Esophagus mucosa (tissue), 1 donor: ENCODE measurements at regions not wholly inside any gene's neighbourhood (a gene's known extent, or its start where the extent isn't known, plus 50 kb on each side); places are given as distances from the start of the nearest gene placed in this dataset.

ENCODE experiments used
- ATAC-seq: fragments of 200-7000 bp; cut with Tn5 transposase; one replicate; pipeline ENCODE4 v1.9.1; 2020
- donor health status: DM: yes; HTN: yes; CAD: no.

DNA sequence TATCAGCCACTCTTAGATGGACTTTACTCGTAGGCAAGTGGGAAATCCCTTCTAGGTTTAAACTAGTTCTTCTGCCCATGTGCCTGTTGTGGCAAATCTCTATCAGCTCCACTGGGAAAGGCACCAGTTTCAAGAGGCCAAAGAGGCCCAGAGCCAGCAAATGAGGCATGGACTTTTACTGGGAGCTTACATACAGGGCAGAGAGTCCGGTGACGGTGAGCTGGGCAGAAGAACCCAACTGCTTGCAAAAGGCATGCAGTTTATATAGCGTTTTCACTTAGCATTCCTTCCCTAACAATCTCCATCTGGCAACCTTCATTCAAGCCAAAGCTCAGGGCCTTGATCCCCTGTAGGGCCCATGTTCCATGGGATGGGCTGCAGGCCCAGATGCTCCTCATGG is 93.0 kb upstream of the C3orf80 start:
- no peak for ATAC-seq

DNA sequence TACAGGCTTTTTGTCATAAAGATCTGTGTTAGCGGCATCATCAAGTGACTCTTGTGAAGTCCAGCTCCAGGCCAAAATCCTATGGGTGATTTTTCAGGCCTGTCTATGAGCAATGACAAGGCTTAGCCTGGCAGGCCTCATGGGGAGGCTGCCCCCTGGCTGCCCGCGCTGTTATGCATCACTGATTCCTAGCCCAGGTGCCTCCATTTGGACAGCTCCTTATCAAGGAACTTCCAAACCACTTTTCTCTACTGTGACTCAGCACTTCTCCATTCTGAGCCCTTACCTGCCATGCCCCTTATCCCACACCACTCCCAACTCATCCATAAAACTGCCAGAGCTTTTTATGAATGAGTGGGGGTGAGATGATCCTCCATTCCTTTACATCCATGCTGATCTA is 91.5 kb upstream of the C3orf80 start:
- ATAC-seq = no peak

DNA sequence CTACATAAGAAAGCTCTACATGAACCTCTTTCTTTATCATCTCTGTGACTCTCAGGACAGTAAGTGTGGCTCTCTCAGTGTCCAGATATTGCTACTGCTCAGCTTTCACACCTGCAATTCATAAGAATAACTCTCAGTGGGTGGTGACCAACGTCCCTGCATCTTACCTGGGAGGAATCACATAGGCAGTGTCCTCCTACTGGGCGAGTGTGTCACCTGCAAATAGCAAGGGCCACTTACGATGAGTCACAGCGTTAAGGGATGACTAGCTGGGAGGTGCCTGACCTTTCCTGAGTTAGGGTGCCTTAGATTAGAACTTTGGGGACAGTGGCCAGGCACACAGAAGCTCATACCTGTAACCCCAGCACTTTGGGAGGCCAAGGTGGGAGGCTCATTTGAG is 90.8 kb upstream of the C3orf80 start:
- ATAC-seq = peak; percentile 91

DNA sequence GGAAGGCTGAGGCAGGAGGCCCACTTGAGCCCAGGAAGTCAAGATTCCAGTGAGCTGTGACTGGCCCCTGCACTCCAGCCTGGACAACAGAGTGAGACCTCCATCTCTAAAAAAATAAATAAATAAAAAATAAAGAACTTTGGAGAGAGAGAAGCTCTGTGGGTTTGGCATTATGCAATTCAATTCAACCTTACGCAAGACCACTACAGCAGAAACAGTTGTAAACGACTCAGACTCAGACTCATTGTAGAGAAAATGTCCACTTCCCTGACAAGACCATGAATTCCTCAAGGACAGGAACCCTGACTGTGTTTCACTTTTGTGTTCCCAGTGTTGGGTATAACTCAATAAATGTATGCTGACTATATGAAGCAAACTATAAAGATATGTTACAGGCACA is 90.3 kb upstream of the C3orf80 start:
- no peak for ATAC-seq

DNA sequence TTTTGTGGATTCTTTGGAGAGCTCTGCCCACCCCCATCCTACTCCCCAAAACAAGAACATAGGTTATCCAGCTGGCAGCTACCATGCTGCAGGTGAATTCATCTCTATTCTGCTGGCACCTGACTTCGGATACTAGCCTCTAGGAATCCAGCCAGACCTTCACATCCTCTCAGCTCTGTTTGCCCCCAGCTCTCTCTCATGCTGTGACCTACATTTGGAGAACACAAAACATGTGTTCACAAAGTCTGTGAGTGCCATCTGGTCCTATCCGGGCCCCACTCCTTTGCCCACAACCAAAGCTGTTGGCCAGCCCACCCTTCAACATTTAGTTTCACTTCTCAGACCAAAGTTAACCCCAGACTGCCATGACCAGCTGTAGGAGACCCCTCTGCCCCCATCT is 89.4 kb upstream of the C3orf80 start:
- no peak for ATAC-seq

DNA sequence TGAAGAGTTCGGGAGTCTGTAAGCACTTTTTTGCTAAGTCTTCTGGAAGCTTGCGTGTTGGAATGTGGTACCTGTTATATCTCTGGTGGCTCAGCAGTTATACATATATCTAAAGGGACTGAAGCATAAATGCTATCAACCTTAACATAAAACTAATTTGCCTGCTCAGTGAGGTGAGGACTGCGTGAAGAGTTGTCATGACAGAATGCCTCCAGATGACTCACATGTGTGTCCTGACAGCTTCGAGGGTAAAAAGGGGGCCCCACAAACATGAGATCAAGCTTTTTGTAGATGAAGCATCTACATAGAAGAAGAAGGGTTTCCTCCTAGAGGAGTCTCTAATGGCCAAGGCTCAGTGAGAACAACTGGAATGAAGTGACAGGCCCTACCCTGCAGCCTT is 88.8 kb upstream of the C3orf80 start:
- ATAC-seq = no peak

DNA sequence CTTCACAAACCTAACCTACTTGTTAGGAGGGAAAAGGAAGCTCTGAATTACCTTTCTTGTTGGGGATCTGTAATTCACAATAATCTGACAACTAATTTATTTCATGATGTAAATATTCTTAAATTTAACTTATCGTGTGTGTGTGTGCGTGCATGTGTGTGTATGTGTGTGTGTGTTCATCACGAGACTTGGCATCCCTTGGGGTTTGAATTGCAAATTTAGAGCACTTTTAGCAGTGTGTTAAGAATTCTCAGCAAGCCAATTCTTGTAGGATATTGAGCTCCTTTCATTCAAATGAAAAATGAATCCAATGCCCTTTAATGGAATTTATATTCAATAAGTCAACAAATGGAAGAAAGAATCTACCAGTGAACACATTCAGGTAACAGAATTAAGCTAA is 85.9 kb upstream of the C3orf80 start:
- ATAC-seq = no peak

DNA sequence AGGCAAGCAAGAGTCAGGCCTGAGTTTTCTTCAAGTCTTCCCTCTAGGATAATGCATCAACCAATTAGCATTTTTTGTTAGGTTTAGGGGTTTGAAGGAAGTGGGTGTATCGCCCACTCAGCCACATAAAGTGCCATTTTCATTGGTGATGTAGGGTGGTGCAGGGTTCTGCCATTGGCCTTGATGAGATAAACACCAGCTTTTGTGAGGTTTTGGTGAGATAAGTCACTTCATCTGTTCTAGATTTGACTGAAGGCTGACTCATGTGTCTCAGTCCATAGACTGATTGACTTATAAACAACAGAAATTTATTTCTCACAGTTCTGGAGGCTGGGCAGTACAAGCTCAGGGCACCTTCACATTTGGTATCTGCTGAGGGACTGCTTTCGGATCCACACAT is 84.5 kb upstream of the C3orf80 start:
- no peak for ATAC-seq

DNA sequence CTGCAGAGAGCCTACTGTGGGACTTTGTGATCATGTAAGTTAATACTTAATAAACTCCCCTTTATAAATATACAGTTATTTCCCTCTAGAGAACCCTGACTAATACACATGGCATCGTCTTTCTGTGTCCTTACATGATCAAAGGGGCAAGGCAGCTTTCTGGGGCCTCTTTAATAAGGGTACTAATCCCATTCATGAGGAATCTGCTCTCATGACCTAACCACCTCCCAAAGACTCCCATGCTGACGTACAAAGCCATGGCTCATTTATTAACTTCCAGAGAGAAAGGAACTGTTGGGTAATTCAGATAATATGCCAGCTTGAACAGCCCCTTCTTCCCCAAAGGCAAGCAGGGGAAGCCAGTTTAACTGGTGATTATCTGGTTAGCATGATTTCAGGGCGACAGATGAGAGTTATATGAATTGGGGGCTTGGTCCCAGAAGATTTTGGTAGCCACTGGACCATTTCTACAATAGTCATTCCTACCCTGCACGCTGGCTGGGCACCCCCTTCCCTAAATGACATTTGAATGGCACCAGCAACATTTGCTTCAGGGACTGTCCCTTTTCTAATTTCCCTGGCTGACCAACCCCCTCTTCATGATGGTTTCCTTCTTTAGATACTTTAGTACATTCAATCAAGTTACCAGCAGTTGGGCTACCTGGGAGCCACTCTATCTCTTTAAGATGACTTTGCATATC is 83.6 kb upstream of the C3orf80 start:
- ATAC-seq = no peak

DNA sequence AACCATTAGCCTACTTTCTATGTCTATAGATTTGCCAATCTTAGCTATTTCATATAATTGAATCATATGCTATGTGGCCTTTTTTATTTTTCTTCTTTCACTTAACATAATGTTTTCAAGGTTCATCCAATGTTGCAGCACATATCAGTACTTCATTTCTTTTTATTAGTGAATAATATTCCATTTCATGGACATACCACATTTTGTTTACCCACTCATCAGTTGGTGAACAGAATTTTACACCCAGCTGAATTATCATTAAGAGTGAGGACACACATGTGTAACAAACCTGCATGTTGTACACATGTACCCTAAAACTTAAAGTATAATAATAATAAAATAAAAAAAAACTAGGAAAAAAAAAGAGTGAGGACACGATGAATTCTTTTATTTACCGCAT is 81.7 kb upstream of the C3orf80 start:
- no peak for ATAC-seq

DNA sequence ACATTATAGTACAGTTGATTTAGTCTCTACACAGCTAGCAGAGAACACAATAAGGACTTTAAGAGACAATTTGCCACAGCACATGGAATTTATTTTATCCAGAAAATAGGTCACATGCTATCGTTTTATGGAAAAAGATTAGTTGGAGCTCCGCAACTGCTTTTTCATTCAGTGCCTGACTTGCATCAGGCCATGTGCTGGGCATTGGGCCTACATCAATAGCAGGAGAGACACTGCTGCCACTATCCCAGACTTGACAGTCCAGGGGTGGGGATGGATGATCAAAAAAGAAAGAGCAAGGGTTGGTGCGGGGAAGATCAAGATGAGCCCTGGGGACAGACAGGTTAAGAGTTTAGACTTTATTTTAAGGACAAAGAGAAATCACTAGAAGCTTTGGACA is 75.2 kb upstream of the C3orf80 start:
- ATAC-seq = no peak

DNA sequence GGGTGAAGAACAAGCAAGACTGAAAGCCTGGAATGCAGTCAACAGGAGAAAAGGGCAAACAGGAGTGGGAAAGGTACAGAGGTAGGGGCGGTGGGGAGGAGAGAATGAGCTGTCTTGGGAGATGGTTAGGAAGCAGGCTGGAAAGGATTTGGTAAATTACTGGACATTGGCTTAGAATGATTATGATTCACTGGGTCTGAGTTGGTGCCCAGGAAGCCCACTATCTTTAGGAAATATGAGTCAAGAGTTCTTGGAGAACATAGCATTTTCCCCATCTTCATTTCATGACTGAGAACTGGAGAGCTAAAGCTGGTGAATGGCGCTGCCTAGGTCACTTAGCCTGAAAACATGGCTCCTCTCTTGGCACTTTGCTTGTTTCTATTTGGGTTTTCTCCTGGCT is 74.7 kb upstream of the C3orf80 start:
- no peak for ATAC-seq

DNA sequence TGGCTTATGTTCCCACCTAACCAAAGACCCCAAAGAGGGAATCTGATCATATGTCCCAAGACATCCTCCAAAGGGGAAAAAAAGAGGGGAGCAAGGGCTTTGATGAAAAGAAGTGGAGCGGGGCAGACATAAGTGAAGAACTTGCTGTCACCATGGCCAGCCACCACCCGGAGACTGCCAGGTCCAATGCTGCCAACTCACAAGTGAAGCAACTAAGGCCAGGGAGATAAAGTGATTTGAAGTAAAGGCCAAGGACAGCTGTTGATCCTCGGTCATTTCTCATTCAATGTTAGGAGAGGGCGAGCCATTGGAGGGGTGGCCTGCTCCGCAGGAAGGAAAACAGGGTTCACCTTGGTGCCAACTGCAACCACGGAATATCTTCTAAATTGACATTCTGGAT is 72.6 kb upstream of the C3orf80 start:
- no peak for ATAC-seq

DNA sequence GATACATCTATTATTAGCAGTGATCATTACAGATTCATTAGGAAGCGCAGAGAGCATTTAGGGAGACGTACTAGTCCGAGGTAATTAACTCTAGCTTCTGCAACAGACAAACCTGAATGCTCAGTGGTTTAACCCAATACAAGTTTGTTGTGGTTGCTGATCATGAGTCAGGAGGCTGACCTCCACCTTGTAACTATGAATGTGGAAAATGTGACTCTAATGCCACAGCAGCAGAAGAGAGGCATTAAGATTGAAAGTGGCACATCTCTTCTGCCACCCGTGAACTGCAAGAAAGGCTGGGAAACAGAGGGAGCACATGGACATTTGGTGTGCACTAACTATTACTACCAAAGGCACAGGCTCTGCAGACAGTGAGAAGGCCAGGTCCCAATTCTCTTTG is 71.2 kb upstream of the C3orf80 start:
- no peak for ATAC-seq

DNA sequence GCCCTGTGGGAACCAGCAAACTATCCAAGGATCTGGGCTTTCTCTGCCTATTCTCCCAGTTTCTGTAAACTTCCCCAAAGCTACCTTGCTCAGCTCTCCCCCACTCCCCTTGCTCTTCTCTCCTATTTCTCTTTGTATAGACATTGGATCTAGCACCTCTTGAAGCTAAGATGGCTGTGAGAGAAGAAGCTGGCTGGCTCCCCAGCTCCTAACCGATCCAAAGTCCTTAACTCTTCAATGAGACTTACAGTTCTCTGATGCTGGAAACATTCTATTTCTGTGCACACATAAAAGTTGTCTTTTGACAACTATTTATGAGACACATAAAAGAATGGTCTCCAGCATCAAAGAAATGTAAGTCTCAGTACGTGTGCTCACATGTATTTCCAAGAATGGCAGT is 70.6 kb upstream of the C3orf80 start:
- ATAC-seq = no peak

DNA sequence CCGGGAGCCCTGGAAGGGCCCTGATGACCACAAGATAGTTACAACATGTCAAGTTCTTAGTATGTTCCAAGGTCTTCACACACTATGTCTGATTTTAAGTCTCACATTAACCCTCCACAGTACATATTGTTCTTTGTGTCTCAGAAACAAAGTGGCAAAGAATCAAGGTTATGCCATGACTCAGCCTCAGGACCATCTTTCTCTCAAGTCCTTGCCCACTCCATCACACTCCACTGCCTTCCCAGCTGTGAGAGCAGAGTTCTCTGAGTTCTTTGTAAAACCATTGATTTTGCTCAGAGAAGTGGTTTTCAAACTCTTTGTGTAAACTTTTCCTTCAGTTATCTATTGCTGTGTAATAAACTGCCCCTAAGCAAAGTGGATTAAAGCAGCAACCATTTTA is 67.9 kb upstream of the C3orf80 start:
- ATAC-seq = no peak

DNA sequence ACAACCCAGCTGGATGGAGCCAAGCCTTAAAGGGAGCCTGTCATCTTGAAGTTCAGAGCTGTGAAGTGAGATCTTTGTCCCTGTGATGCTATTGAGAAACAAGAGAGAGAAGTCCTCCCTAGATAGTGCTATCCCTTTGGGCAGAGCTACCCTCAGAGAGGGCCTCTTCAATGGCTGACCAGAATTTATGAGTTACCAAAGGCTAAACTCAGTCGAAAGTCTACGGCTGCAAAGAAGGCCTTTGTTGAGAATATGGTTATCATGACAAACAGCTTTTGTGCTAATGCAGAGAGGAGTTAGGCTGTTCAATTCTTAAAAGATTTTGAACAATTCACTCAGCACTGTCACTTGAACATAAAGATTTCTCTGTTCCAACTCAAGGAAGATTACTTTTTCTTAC is 65.9 kb upstream of the C3orf80 start:
- ATAC-seq = no peak

DNA sequence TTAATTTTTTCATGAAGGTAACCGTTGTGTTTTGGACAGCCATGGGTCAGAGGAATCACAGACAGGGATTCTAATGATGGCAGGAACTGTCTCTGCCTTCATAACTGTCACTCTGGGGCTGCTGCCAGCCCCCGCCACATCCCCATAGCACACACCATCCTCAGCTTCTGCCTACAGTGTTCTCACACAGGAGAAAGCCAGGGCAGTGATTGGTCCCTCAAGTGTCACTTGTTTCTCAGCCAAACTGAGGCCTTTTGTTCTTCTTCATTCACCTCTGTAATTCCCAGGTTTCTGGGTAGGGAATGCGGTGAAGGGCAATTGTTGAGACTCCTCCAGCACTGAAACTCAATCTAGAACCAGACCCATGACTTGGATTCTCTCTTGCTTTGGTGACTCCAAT is 65.4 kb upstream of the C3orf80 start:
- ATAC-seq = no peak

DNA sequence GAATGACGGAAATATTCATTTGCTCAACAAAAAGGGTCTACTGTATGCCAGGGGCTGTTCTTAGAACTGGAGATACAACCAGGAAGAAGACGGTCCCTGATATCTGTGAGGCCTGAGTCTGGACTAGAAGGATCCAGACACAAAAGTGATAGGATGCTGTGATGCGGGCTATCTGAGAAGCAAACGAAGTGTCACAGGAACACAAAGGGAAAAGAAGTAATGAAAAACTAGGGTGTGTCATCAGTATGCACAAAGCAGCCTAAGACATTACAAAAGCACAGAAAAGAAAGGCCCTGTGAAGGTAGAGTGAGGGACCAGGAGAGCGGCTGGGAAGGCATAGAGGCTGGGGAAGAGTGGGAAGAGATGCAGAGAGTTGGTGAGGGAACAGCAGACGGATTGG is 63.3 kb upstream of the C3orf80 start:
- ATAC-seq = no peak

DNA sequence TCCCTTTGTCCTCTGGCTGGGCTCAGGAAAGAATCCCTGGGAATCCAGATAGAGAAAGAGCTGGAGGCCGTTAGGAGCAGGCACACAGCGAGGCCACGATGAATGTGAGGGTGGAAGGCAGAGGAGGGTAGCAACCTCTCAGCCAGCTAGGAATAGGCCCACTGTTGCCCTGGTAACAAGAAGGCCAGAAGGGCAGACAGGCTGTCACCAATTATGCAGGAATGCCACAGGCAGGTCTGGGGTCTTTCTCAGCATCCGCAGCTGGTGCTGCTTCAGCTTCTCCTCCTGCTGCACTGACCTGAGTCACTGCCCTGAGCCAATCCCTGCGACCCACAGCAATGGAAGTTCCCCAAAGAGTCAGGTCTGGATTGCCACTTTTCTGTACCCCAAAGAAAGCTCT is 62.8 kb upstream of the C3orf80 start:
- ATAC-seq = no peak

DNA sequence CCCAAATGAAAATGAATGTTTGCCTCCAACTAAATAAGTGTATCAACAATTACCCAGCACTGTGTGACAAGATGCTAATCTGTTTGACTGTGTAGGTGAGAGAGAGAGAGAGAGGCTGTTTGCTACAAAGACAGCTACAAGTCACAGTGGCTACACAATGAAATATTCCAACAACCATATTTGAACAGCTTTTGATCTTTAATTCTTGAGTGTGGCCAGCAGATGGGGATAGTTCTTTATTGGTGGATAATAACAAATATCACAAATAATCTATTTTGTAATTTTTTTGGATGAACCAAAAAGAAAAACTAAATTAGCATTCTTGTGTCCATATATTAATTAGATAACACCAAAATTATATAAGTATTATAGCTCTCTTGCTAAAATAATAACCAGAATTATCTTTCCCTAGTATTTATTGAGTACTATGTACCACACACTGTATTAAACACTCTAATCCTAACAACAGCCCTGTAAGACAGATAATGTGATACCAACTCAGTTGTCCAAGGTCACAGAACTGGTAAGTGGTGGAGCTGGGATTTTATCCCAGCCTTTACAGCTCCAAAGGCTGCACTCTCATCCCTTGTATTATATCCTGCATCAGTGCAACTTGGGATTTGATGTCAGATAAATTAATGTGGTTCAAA is 61.9 kb upstream of the C3orf80 start:
- ATAC-seq = no peak

DNA sequence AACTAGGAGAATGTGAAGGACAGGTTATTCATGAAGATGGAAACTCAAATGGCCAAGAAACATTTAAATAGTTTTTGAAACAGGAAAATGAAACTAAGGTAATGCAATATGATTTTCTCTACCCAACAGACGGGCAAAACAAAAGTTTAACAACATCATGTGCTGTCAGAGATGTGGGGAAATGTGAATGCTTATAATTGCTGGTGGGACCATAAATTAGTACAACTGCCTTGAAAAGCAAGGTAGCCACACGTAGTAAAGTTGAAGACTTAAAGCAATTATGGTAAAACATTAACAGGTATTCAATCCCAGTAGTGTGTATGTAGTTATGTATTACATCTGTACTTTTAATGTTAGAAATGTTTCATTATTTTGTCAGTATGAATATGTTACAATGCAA is 57.0 kb upstream of the C3orf80 start:
- ATAC-seq = no peak

DNA sequence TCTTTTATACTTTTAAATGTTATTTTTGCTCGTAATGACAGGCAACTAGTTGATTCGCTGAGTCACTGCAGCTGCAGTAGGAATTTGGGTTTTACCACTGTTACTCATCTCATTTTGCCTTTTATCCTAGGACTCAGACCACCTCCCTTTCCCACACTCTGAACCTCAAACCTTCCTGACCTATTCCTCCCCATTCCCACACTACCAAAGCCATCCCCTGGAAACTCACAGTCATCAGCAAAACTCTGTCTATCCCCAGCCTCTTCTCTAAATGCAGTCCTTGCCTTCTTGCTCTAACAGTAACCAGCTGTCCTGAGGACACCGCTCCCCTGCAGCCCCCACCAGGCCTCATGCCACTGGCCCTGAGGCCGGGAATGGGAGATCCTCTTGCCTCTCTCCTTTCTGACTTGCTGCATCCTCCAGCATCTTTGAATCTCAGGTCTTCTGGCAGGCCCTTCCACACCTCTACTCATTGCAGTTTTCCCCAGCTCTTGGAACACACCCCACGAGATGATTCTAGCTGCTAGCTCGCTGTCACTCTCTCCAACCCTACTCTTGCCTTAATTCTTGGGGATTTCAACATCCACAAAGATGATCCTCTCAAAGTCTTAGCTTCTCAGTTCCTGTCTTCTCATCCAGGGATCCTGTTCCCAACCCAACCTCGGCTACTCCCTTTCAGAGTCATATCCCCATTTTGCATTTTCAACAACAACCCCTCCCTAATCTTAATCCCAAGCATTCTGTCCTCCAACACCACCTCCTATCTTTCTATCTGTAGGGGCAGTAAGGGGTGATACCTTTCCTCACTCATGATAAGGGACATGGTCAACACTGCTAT is 55.9 kb upstream of the C3orf80 start:
- no peak for ATAC-seq
